ENCODE measurements at regions not wholly inside any gene's neighbourhood (a gene's known extent, or its start where the extent isn't known, plus 50 kb on each side); places are given as distances from the start of the nearest gene placed in this dataset.

DNA sequence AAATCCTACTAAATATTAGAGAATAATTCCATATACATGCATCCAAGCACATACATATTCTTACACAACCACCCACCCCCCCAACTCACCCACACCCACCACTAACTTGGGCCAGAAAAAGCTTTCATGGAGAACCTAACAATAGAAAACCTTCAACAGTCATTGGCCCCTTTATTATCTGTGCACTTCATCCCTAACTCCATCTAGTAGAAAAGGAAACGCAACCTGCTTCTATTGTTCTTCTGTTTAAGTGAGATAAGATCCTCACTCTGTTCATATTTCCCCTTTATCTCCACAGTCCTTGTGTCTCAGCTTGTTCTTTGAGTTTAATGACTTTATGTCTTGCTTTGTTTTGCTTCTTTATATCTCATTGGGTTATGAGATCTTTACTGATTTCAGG, 1740.2 kb upstream of the CELF4 start:
- H3F3A ChIP-seq (ENCODE audit: low read depth) = no peaks in the 10 kb centered on the region
- peaks cover 20% of the 10 kb centered on the region for H3K9me3 Mint-ChIP-seq
- peaks cover 3% of the 10 kb centered on the region for H3K9me3 ChIP-seq (ENCODE audit: low read depth)
- H3K27me3 ChIP-seq = no peaks in the 10 kb centered on the region
- DNase-seq (ENCODE audit: low spot score) = no peak
- peaks cover 7% of the 10 kb centered on the region for H3K36me3 Mint-ChIP-seq
- H3K4me1 Mint-ChIP-seq = no peaks in the 10 kb centered on the region
- H3K27ac Mint-ChIP-seq = no peak overlapping the region
- no peak overlapping the region for H3K9ac ChIP-seq
- H3K27ac ChIP-seq = no peak overlapping the region
- TF ChIP-seq, protein P1, sequence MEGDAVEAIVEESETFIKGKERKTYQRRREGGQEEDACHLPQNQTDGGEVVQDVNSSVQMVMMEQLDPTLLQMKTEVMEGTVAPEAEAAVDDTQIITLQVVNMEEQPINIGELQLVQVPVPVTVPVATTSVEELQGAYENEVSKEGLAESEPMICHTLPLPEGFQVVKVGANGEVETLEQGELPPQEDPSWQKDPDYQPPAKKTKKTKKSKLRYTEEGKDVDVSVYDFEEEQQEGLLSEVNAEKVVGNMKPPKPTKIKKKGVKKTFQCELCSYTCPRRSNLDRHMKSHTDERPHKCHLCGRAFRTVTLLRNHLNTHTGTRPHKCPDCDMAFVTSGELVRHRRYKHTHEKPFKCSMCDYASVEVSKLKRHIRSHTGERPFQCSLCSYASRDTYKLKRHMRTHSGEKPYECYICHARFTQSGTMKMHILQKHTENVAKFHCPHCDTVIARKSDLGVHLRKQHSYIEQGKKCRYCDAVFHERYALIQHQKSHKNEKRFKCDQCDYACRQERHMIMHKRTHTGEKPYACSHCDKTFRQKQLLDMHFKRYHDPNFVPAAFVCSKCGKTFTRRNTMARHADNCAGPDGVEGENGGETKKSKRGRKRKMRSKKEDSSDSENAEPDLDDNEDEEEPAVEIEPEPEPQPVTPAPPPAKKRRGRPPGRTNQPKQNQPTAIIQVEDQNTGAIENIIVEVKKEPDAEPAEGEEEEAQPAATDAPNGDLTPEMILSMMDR (IDR thresholded peaks at IDR 0.05) = no peak
- no peak for TF ChIP-seq EZH2phosphoT487 (IDR thresholded peaks at IDR 0.05)
- no peak overlapping the region for H3K4me3 Mint-ChIP-seq
- no peaks in the 10 kb centered on the region for H3K27me3 Mint-ChIP-seq (ENCODE audit: insufficient read depth, low read depth)
- H2AFZ ChIP-seq (replicated peaks) = no peak overlapping the region
- no peaks in the 10 kb centered on the region for H3K36me3 ChIP-seq
- H3K79me2 ChIP-seq (ENCODE audit: low read depth) = no peaks in the 10 kb centered on the region
- no peak overlapping the region for H3K4me2 ChIP-seq
- H4K20me1 ChIP-seq (ENCODE audit: low read depth) = no peaks in the 10 kb centered on the region
- H3K4me1 ChIP-seq = no peaks in the 10 kb centered on the region
- no peak overlapping the region for H3K4me3 ChIP-seq

DNA sequence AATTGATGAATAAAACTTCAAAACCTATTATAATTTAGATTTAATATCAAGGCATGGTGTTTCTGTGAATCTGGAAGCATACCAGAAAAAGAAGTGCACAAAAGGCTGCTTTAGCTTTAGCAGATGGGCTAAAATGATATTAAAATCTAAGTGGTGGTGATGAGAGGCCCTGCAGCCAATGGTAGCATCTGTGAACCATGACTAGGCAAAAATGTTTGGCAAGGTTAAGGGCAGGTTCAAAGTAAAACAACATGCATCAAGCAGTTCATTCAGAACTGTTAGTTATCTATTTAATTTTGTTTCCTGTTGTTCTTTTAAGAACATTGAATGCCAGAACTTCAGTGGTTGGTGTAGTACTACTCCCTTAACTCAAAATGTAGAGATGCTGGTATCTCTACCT, 1736.9 kb upstream of the CELF4 start:
- Histone ChIP-seq H3K27me3 (no peaks in the 10 kb centered on the region), H3F3A (ENCODE audit: low read depth) (no peaks in the 10 kb centered on the region), H3K4me3 (no peak overlapping the region), H4K20me1 (ENCODE audit: low read depth) (no peaks in the 10 kb centered on the region), H3K4me2 (no peak overlapping the region), H3K4me1 (no peaks in the 10 kb centered on the region), H3K9me3 (ENCODE audit: low read depth) (no peaks in the 10 kb centered on the region), H2AFZ (replicated peaks) (no peak overlapping the region), H3K36me3 (no peaks in the 10 kb centered on the region), H3K9ac (no peak overlapping the region), H3K27ac (no peak overlapping the region), H3K79me2 (ENCODE audit: low read depth) (no peaks in the 10 kb centered on the region)
- Mint-ChIP-seq H3K4me3 (no peak overlapping the region), H3K27me3 (ENCODE audit: insufficient read depth, low read depth) (no peaks in the 10 kb centered on the region), H3K27ac (no peak overlapping the region), H3K36me3 (peaks cover 2% of the 10 kb centered on the region), H3K9me3 (peaks cover 2% of the 10 kb centered on the region), H3K4me1 (peaks cover 2% of the 10 kb centered on the region)
- no peak for TF ChIP-seq EZH2phosphoT487 (IDR thresholded peaks at IDR 0.05)
- no peak for TF ChIP-seq EZH2 (IDR thresholded peaks at IDR 0.05)
- TF ChIP-seq, protein P1 (IDR thresholded peaks at IDR 0.05) = no peak
- no peak for DNase-seq (ENCODE audit: low spot score)

DNA sequence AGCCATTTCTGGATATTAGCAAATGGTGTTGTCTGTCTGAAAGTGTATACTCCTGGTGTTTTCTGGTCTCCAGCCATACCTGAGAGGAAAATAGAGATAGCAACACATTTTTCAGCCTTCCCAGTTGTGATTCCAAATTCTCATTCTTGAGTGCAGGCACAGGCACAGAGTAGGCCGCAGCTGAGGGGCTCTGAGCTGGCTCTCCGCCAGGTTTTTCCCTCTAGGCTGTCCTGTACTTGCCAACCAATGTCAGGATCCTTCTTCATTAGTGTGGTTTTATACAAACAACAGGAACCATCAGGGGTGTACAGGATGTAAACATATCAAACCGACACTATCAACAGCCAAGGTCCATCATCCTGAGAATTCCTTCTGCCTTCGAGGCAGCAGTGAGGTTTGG, 1733.6 kb upstream of the CELF4 start:
- no peaks in the 10 kb centered on the region for H3K36me3 ChIP-seq
- peaks cover 4% of the 10 kb centered on the region for H3K36me3 Mint-ChIP-seq
- H3K27me3 Mint-ChIP-seq (ENCODE audit: insufficient read depth, low read depth) = no peaks in the 10 kb centered on the region
- no peak overlapping the region for H3K9ac ChIP-seq
- no peak overlapping the region for H3K4me2 ChIP-seq
- H3K9me3 Mint-ChIP-seq = no peaks in the 10 kb centered on the region
- H3K9me3 ChIP-seq (ENCODE audit: low read depth) = no peaks in the 10 kb centered on the region
- H3K4me1 Mint-ChIP-seq = peaks cover 2% of the 10 kb centered on the region
- H3K4me3 ChIP-seq = no peak overlapping the region
- no peak overlapping the region for H3K4me3 Mint-ChIP-seq
- H3K27ac Mint-ChIP-seq = no peak overlapping the region
- no peak overlapping the region for H2AFZ ChIP-seq (replicated peaks)
- H3K79me2 ChIP-seq (ENCODE audit: low read depth) = no peaks in the 10 kb centered on the region
- no peaks in the 10 kb centered on the region for H3K4me1 ChIP-seq
- TF ChIP-seq, protein P1 (IDR thresholded peaks at IDR 0.05) = no peak
- TF ChIP-seq EZH2phosphoT487 (IDR thresholded peaks at IDR 0.05) (no peak), EZH2 (IDR thresholded peaks at IDR 0.05) (no peak)
- H4K20me1 ChIP-seq (ENCODE audit: low read depth) = no peaks in the 10 kb centered on the region
- H3K27ac ChIP-seq = no peak overlapping the region
- no peaks in the 10 kb centered on the region for H3K27me3 ChIP-seq
- no peaks in the 10 kb centered on the region for H3F3A ChIP-seq (ENCODE audit: low read depth)
- DNase-seq (ENCODE audit: low spot score) = no peak

DNA sequence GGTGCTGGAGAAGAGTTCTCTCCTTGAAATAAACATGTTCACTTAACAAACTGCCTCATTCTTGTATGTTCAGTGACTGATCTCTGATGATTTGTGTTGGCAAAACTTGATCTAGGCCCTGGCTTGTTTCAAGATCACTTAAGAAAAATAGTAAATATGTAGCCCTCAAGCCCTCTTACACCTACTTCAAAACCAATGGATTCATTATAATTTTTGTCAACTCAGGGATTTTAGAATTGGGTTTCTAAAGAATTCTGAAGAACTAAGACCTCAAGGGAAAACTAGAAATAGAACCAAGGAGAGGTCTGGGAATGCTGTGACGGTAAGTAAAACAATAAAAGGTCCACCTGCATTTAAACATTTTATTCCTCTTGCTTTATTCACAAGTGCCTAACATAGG, 1731.6 kb upstream of the CELF4 start:
- no peak for TF ChIP-seq EZH2phosphoT487 (IDR thresholded peaks at IDR 0.05)
- TF ChIP-seq, protein P1 (IDR thresholded peaks at IDR 0.05) = no peak
- no peak for TF ChIP-seq EZH2 (IDR thresholded peaks at IDR 0.05)
- H3K4me1 ChIP-seq = no peaks in the 10 kb centered on the region
- Mint-ChIP-seq H3K9me3 (no peaks in the 10 kb centered on the region), H3K4me3 (no peak overlapping the region), H3K4me1 (peaks cover 2% of the 10 kb centered on the region), H3K36me3 (peaks cover 4% of the 10 kb centered on the region), H3K27ac (no peak overlapping the region), H3K27me3 (ENCODE audit: insufficient read depth, low read depth) (no peaks in the 10 kb centered on the region)
- H3K4me2 ChIP-seq = no peak overlapping the region
- no peak for DNase-seq (ENCODE audit: low spot score)
- no peaks in the 10 kb centered on the region for H3K36me3 ChIP-seq
- no peak overlapping the region for H2AFZ ChIP-seq (replicated peaks)
- H3K27ac ChIP-seq = no peak overlapping the region
- no peaks in the 10 kb centered on the region for H4K20me1 ChIP-seq (ENCODE audit: low read depth)
- no peak overlapping the region for H3K4me3 ChIP-seq
- H3K79me2 ChIP-seq (ENCODE audit: low read depth) = no peaks in the 10 kb centered on the region
- H3K27me3 ChIP-seq = no peaks in the 10 kb centered on the region
- no peaks in the 10 kb centered on the region for H3K9me3 ChIP-seq (ENCODE audit: low read depth)
- H3K9ac ChIP-seq = no peak overlapping the region
- H3F3A ChIP-seq (ENCODE audit: low read depth) = no peaks in the 10 kb centered on the region
